Vagina (tissue), 2 donors: ENCODE measurements at regions not wholly inside any gene's neighbourhood (a gene's known extent, or its start where the extent isn't known, plus 50 kb on each side); places are given as distances from the start of the nearest gene placed in this dataset.

Experiments used
- CTCF ChIP-seq, 3 experiments: fragments of 450-650 bp in 2 of 3; fragments of 200-600 bp in 1 of 3; sonication (generic) in 1 of 3; IDR thresholded peaks; one replicate each; pipeline ENCODE4 v1.5.1; 2017 to 2019; ENCODE audit warnings: antibody characterized with exemption in 3 of 3, mild to moderate bottlenecking in 2 of 3, moderate library complexity in 2 of 3
- POLR2AphosphoS5 ChIP-seq, 2 donors: sonication (generic); formaldehyde crosslinking; IDR thresholded peaks; one replicate each; pipeline ENCODE4 v1.9.0; 2017; ENCODE audit warnings: antibody characterized with exemption in 2 of 2, mild to moderate bottlenecking in 2 of 2, low read depth in 1 of 2; ENCODE audit not compliant: insufficient read depth in 1 of 2

- no peak for TF ChIP-seq POLR2AphosphoS5 (IDR thresholded peaks at IDR 0.05; ENCODE audit: insufficient read depth in 1 of 2, low read depth in 1 of 2)
- TF ChIP-seq CTCF (IDR thresholded peaks at IDR 0.05): no peak
These were observed 58.1 kb upstream of the ABCA1 start for GRCh38 chr9:104986096-104986495.
